ENCODE measurements at regions not wholly inside any gene's neighbourhood (a gene's known extent, or its start where the extent isn't known, plus 50 kb on each side); places are given as distances from the start of the nearest gene placed in this dataset.

- Histone ChIP-seq H3K36me3 (ENCODE audit: control insufficient read depth in 3 of 3, insufficient read depth in 3 of 3, low read length in 3 of 3) (no peaks in the 10 kb centered on the region), H3K9ac (ENCODE audit: low read depth in 1 of 3, low read length in 3 of 3) (no peak overlapping the region), H3K4me3 (ENCODE audit: low read length in 3 of 3) (no peak overlapping the region), H3K9me3 (ENCODE audit: control insufficient read depth in 3 of 3, low read length in 3 of 3) (no peaks in the 10 kb centered on the region), H3K27me3 (ENCODE audit: control insufficient read depth in 3 of 3, insufficient read depth in 3 of 3, low read length in 3 of 3) (no peaks in the 10 kb centered on the region), H3K27ac (ENCODE audit: low read depth, low read length) (no peak overlapping the region), H3K4me1 (ENCODE audit: control insufficient read depth in 3 of 3, insufficient read depth in 3 of 3, low read length in 3 of 3) (peaks cover 13 to 44% (median 17%) of the 10 kb centered on the region in 3 donors)
Observed at GRCh38 chr9:89655990-89656657, 51.3 kb downstream of the GADD45G start.

DNA sequence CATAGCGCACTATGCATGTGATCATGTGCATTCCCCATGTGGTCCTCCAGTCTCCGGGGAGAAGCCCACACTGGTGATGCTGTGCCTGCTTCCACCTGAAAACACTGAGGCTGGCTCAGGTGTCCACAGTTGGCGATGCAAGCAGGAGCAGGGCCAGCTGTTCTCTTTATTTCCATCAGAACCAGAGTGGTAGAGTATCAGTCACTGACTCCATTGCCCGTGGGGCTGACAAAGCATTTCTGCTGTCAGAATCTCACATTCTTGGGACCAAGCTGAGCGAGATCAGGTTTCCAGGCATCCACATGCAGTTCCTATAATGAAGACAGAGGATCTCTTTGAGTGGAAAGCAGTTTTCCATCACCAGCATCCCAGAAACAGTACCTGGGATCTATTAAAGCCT is 52.5 kb downstream of the GADD45G start:
- peaks cover 25 to 55% (median 28%) of the 10 kb centered on the region in 3 donors for H3K4me1 ChIP-seq (ENCODE audit: control insufficient read depth in 3 of 3, insufficient read depth in 3 of 3, low read length in 3 of 3)
- no peaks in the 10 kb centered on the region for H3K36me3 ChIP-seq (ENCODE audit: control insufficient read depth in 3 of 3, insufficient read depth in 3 of 3, low read length in 3 of 3)
- H3K27me3 ChIP-seq (ENCODE audit: control insufficient read depth in 3 of 3, insufficient read depth in 3 of 3, low read length in 3 of 3): no peaks in the 10 kb centered on the region

DNA sequence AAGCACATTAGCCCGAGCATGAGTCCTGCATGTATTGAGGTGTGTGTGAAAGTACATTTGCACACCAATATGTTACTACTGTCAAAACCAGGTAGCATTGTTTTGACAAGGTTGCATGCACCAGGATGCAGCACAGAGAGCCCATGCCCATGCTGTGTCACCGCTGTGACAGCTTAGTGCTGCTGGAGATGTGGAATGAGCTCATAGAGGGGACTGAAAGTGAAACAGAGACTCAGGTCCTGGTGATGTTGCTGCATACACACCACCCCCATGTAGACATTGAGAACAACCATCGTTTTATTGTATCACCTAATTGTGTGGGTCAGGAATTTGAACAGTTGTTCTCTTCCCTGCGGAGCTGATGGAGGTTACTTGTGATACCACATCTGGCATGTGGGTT is 53.0 kb downstream of the GADD45G start:
- H3K36me3 ChIP-seq (ENCODE audit: control insufficient read depth in 3 of 3, insufficient read depth in 3 of 3, low read length in 3 of 3): no peaks in the 10 kb centered on the region
- H3K27me3 ChIP-seq (ENCODE audit: control insufficient read depth in 3 of 3, insufficient read depth in 3 of 3, low read length in 3 of 3): no peaks in the 10 kb centered on the region
- H3K9ac ChIP-seq (ENCODE audit: low read depth in 1 of 3, low read length in 3 of 3): no peak overlapping the region
- H3K4me1 ChIP-seq (ENCODE audit: control insufficient read depth in 3 of 3, insufficient read depth in 3 of 3, low read length in 3 of 3): peaks cover 29 to 60% (median 33%) of the 10 kb centered on the region in 3 donors
- H3K4me3 ChIP-seq (ENCODE audit: low read length in 3 of 3): no peak overlapping the region
- no peaks in the 10 kb centered on the region for H3K9me3 ChIP-seq (ENCODE audit: control insufficient read depth in 3 of 3, low read length in 3 of 3)
- H3K27ac ChIP-seq (ENCODE audit: low read depth, low read length): no peak overlapping the region

More for the DNA sequence above, 52.5 kb downstream of the GADD45G start:
- no peaks in the 10 kb centered on the region for H3K9me3 ChIP-seq (ENCODE audit: control insufficient read depth in 3 of 3, low read length in 3 of 3)
- no peak overlapping the region for H3K27ac ChIP-seq (ENCODE audit: low read depth, low read length)
- no peak overlapping the region for H3K9ac ChIP-seq (ENCODE audit: low read depth in 1 of 3, low read length in 3 of 3)
- H3K4me3 ChIP-seq (ENCODE audit: low read length in 3 of 3): no peak overlapping the region

DNA sequence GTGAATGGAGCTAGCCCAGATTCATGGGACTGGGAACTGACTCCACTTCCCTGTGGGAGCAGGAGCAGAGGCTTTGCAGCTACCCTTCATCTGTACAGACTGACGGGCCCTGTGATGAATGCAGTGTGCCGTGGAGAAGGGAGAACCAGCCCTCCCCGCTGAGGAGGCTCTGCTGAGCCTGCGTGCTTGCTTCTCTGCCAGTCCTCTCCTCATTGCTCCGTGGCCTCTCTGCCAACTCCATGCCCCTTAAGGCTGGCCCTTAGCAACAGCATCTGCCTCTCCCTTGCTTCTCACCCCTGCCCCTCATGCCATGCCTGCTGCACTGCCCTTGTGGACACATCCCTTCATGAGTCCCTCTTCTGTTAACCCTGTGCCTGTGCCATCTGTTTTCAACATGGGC is 53.6 kb downstream of the GADD45G start:
- no peak overlapping the region for H3K27ac ChIP-seq (ENCODE audit: low read depth, low read length)
- H3K27me3 ChIP-seq (ENCODE audit: control insufficient read depth in 3 of 3, insufficient read depth in 3 of 3, low read length in 3 of 3): no peaks in the 10 kb centered on the region
- H3K4me3 ChIP-seq (ENCODE audit: low read length in 3 of 3): no peak overlapping the region
- H3K4me1 ChIP-seq (ENCODE audit: control insufficient read depth in 3 of 3, insufficient read depth in 3 of 3, low read length in 3 of 3): peaks cover 30 to 66% (median 35%) of the 10 kb centered on the region in 3 donors
- H3K36me3 ChIP-seq (ENCODE audit: control insufficient read depth in 3 of 3, insufficient read depth in 3 of 3, low read length in 3 of 3): no peaks in the 10 kb centered on the region
- H3K9me3 ChIP-seq (ENCODE audit: control insufficient read depth in 3 of 3, low read length in 3 of 3): no peaks in the 10 kb centered on the region
- H3K9ac ChIP-seq (ENCODE audit: low read depth in 1 of 3, low read length in 3 of 3): no peak overlapping the region

DNA sequence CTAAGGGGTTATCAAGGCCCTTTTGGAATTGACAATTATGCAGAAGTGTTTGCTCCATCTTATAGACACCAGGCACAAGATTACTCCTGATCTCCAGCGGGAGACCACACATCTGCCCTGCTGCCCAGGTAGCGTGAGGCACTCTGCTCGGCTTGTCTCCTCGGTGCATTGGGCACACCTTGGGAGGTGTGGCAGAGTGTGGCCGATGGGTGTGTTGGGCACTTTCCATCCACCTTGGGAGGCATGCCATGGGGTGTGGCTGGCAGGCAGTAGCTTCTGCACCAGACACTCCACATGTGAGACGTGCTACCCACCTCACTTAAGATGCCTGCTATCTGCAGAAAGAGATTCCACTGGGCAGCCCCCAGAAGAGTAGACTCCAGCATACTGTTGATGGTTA is 54.1 kb downstream of the GADD45G start:
- H3K4me1 ChIP-seq (ENCODE audit: control insufficient read depth in 3 of 3, insufficient read depth in 3 of 3, low read length in 3 of 3): peaks cover 30 to 66% (median 35%) of the 10 kb centered on the region in 3 donors
- no peak overlapping the region for H3K9ac ChIP-seq (ENCODE audit: low read depth in 1 of 3, low read length in 3 of 3)
- no peaks in the 10 kb centered on the region for H3K27me3 ChIP-seq (ENCODE audit: control insufficient read depth in 3 of 3, insufficient read depth in 3 of 3, low read length in 3 of 3)
- no peaks in the 10 kb centered on the region for H3K36me3 ChIP-seq (ENCODE audit: control insufficient read depth in 3 of 3, insufficient read depth in 3 of 3, low read length in 3 of 3)
- H3K4me3 ChIP-seq (ENCODE audit: low read length in 3 of 3): no peak overlapping the region
- H3K27ac ChIP-seq (ENCODE audit: low read depth, low read length): no peak overlapping the region
- H3K9me3 ChIP-seq (ENCODE audit: control insufficient read depth in 3 of 3, low read length in 3 of 3): no peaks in the 10 kb centered on the region

DNA sequence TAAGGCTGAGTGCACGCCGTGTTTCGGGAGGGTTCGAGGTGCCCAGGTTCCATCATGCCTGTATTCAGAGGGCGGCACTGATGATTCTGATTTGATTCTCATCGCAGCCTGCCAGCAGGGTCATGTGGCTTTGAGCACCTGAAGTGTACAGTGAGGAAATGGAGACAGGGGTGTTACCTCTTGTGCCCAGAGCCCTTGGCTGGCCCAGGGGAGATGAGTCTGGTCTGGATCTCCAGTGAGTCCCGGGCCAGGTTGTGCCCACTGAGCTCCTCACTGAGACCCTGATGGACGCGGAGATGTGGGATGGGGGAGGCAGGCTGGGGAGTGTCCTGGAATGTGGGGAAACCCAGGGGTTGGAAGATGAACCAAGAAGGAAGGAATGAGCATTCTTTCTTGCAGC is 54.7 kb downstream of the GADD45G start:
- H3K4me3 ChIP-seq (ENCODE audit: low read length in 3 of 3): no peak overlapping the region
- H3K36me3 ChIP-seq (ENCODE audit: control insufficient read depth in 3 of 3, insufficient read depth in 3 of 3, low read length in 3 of 3): no peaks in the 10 kb centered on the region
- no peaks in the 10 kb centered on the region for H3K9me3 ChIP-seq (ENCODE audit: control insufficient read depth in 3 of 3, low read length in 3 of 3)
- no peak overlapping the region for H3K27ac ChIP-seq (ENCODE audit: low read depth, low read length)
- H3K9ac ChIP-seq (ENCODE audit: low read depth in 1 of 3, low read length in 3 of 3): no peak overlapping the region
- H3K4me1 ChIP-seq (ENCODE audit: control insufficient read depth in 3 of 3, insufficient read depth in 3 of 3, low read length in 3 of 3): peaks cover 30 to 66% (median 35%) of the 10 kb centered on the region in 3 donors
- no peaks in the 10 kb centered on the region for H3K27me3 ChIP-seq (ENCODE audit: control insufficient read depth in 3 of 3, insufficient read depth in 3 of 3, low read length in 3 of 3)

GRCh38 chr9:89659891-89660685 is 55.3 kb downstream of the GADD45G start:
- Histone ChIP-seq H3K9ac (ENCODE audit: low read depth in 1 of 3, low read length in 3 of 3) (no peak overlapping the region), H3K4me1 (ENCODE audit: control insufficient read depth in 3 of 3, insufficient read depth in 3 of 3, low read length in 3 of 3) (peaks cover 30 to 66% (median 35%) of the 10 kb centered on the region in 3 donors), H3K36me3 (ENCODE audit: control insufficient read depth in 3 of 3, insufficient read depth in 3 of 3, low read length in 3 of 3) (no peaks in the 10 kb centered on the region), H3K27ac (ENCODE audit: low read depth, low read length) (no peak overlapping the region), H3K9me3 (ENCODE audit: control insufficient read depth in 3 of 3, low read length in 3 of 3) (no peaks in the 10 kb centered on the region), H3K4me3 (ENCODE audit: low read length in 3 of 3) (no peak overlapping the region), H3K27me3 (ENCODE audit: control insufficient read depth in 3 of 3, insufficient read depth in 3 of 3, low read length in 3 of 3) (no peaks in the 10 kb centered on the region)

- H3K9me3 ChIP-seq (ENCODE audit: control insufficient read depth in 3 of 3, low read length in 3 of 3): no peaks in the 10 kb centered on the region
- H3K27me3 ChIP-seq (ENCODE audit: control insufficient read depth in 3 of 3, insufficient read depth in 3 of 3, low read length in 3 of 3): no peaks in the 10 kb centered on the region
- H3K9ac ChIP-seq (ENCODE audit: low read depth in 1 of 3, low read length in 3 of 3): peak overlapping the region in 2 of 3 donors; percentile 62 to 80
- peak overlapping the region; percentile 55 to 76 (median 64) for H3K4me3 ChIP-seq (ENCODE audit: low read length in 3 of 3)
- no peaks in the 10 kb centered on the region for H3K36me3 ChIP-seq (ENCODE audit: control insufficient read depth in 3 of 3, insufficient read depth in 3 of 3, low read length in 3 of 3)
- peak overlapping the region; percentile 66 for H3K27ac ChIP-seq (ENCODE audit: low read depth, low read length)
- H3K4me1 ChIP-seq (ENCODE audit: control insufficient read depth in 3 of 3, insufficient read depth in 3 of 3, low read length in 3 of 3): peaks cover 30 to 62% (median 33%) of the 10 kb centered on the region in 3 donors
Observed at GRCh38 chr9:89661391-89661949, 56.7 kb downstream of the GADD45G start.

DNA sequence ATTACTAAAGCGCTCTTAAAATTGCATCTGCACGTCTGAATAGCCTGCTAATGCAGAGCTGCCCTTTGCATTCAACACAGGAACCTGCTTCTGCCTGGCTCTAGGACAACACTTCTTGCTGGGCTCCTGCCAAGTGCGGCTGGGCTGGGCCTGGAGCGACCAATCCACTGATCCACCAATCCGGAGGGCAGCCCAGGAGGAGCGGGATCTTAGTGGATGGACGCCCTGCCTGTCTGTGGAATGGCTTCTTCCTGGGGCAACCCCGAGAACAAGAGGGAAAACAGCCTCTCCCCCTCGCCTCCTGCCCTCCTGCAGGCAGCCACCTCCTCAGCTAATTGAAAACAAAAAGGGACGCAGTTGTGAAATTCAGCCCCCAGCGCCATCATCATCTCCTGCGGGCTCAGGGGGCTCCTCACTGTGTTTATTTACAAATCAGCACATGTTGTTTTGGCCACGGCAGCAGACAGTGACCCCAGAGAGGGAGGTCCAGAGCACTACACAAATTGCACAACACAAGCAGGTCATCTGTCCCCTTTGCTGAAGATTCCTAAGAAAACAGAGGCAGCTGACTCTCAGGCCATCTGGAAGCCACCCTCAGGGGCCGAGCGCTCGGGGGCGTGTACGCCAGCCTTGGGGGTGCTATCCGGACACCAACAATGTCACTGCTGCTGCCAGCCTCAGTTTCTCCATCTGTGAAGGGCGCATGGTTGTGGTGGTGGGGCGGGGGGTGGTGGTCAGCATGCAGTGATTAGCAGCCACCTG is 57.3 kb downstream of the GADD45G start:
- no peaks in the 10 kb centered on the region for H3K9me3 ChIP-seq (ENCODE audit: control insufficient read depth in 3 of 3, low read length in 3 of 3)
- H3K27me3 ChIP-seq (ENCODE audit: control insufficient read depth in 3 of 3, insufficient read depth in 3 of 3, low read length in 3 of 3): no peaks in the 10 kb centered on the region
- peak overlapping the region; percentile 62 to 80 (median 72) for H3K9ac ChIP-seq (ENCODE audit: low read depth in 1 of 3, low read length in 3 of 3)
- no peaks in the 10 kb centered on the region for H3K36me3 ChIP-seq (ENCODE audit: control insufficient read depth in 3 of 3, insufficient read depth in 3 of 3, low read length in 3 of 3)
- H3K4me1 ChIP-seq (ENCODE audit: control insufficient read depth in 3 of 3, insufficient read depth in 3 of 3, low read length in 3 of 3): peaks cover 32 to 62% (median 33%) of the 10 kb centered on the region in 3 donors
- H3K4me3 ChIP-seq (ENCODE audit: low read length in 3 of 3): peak overlapping the region; percentile 55 to 76 (median 64)
- peak overlapping the region; percentile 66 for H3K27ac ChIP-seq (ENCODE audit: low read depth, low read length)

Measured in skeletal muscle tissue (tissue), 3 donors.